H9 (cell line): ENCODE measurements at regions not wholly inside any gene's neighbourhood (a gene's known extent, or its start where the extent isn't known, plus 50 kb on each side); places are given as distances from the start of the nearest gene placed in this dataset.

Source experiments
- DNase-seq: peaks from one replicate; pipeline ENCODE4 v3.0.0-alpha.2; 2017
- H2AFZ ChIP-seq: one replicate; pipeline ENCODE4 v1.6.1; 2013; ENCODE audit warnings: mild to moderate bottlenecking, low read length, control low read depth, moderate library complexity
- H2AK5ac ChIP-seq: 2 replicates; pipeline ENCODE4 v1.6.1; 2013; ENCODE audit warnings: low read length, control low read depth, mixed read lengths; ENCODE audit not compliant: insufficient read length
- H2BK120ac ChIP-seq: one replicate; pipeline ENCODE4 v1.6.1; 2013; ENCODE audit warnings: low read depth, mild to moderate bottlenecking, low read length, control low read depth, inconsistent platforms; ENCODE audit not compliant: poor library complexity, severe bottlenecking
- H2BK12ac ChIP-seq: 2 replicates; pipeline ENCODE4 v1.6.1; 2013; ENCODE audit warnings: low read length, control low read depth, mixed read lengths, low read depth; ENCODE audit not compliant: insufficient read length
- H2BK15ac ChIP-seq: 2 replicates; pipeline ENCODE4 v1.6.1; 2013; ENCODE audit warnings: low read depth, low read length, control low read depth
- H2BK20ac ChIP-seq: one replicate; pipeline ENCODE4 v1.6.1; 2013; ENCODE audit warnings: low read depth, mild to moderate bottlenecking, low read length, control low read depth, inconsistent platforms; ENCODE audit not compliant: poor library complexity, severe bottlenecking
- H2BK5ac ChIP-seq: 2 replicates; pipeline ENCODE4 v1.6.1; 2013; ENCODE audit warnings: low read length, control low read depth, mixed read lengths; ENCODE audit not compliant: insufficient read length
- H3K14ac ChIP-seq: 2 replicates; pipeline ENCODE4 v1.6.1; 2013; ENCODE audit warnings: low read length, control low read depth; ENCODE audit not compliant: insufficient read depth
- H3K18ac ChIP-seq: 2 replicates; pipeline ENCODE4 v1.6.1; 2013; ENCODE audit warnings: low read depth, mild to moderate bottlenecking, mixed read lengths, low read length, control low read depth; ENCODE audit not compliant: insufficient read length
- H3K23ac ChIP-seq: 2 replicates; pipeline ENCODE4 v1.6.1; 2013; ENCODE audit warnings: low read length, control low read depth, mixed read lengths, low read depth; ENCODE audit not compliant: insufficient read length
- H3K23me2 ChIP-seq: 2 replicates; pipeline ENCODE4 v1.6.1; 2013; ENCODE audit warnings: low read depth, mild to moderate bottlenecking, mixed read lengths, low read length, control low read depth; ENCODE audit not compliant: insufficient read length, poor library complexity, severe bottlenecking
- H3K27ac ChIP-seq: 2 replicates; pipeline ENCODE4 v1.5.1; 2013; ENCODE audit warnings: low read length, control low read depth, mixed read lengths, low read depth; ENCODE audit not compliant: insufficient read length
- H3K27me3 ChIP-seq: 2 replicates; pipeline ENCODE4 v1.6.1; 2013; ENCODE audit warnings: low read length, control low read depth, inconsistent platforms; ENCODE audit not compliant: insufficient read depth
- H3K4ac ChIP-seq: 2 replicates; pipeline ENCODE4 v1.6.1; 2013; ENCODE audit warnings: low read depth, mild to moderate bottlenecking, control low read depth, inconsistent platforms, low read length, moderate library complexity
- H3K4me1 ChIP-seq: 2 replicates; pipeline ENCODE4 v1.6.1; 2013; ENCODE audit warnings: low read length, control low read depth, inconsistent platforms; ENCODE audit not compliant: insufficient read depth
- H3K4me2 ChIP-seq: 2 replicates; pipeline ENCODE4 v1.6.1; 2013; ENCODE audit warnings: low read length, control low read depth, mixed read lengths; ENCODE audit not compliant: insufficient read length, insufficient read depth
- H3K56ac ChIP-seq: 2 replicates; pipeline ENCODE4 v1.6.1; 2013; ENCODE audit warnings: low read depth, mild to moderate bottlenecking, mixed read lengths, low read length, control low read depth; ENCODE audit not compliant: insufficient read length
- H3K79me1 ChIP-seq: 2 replicates; pipeline ENCODE4 v1.6.1; 2013; ENCODE audit warnings: low read depth, mild to moderate bottlenecking, moderate library complexity, low read length, control low read depth, inconsistent platforms; ENCODE audit not compliant: insufficient read depth, poor library complexity, severe bottlenecking
- H3K79me2 ChIP-seq: 2 replicates; pipeline ENCODE4 v1.6.1; 2013; ENCODE audit warnings: low read length, control low read depth, inconsistent platforms; ENCODE audit not compliant: insufficient read depth
- H3K9ac ChIP-seq: 2 replicates; pipeline ENCODE4 v1.6.1; 2013; ENCODE audit warnings: low read length, control low read depth, mixed read lengths; ENCODE audit not compliant: insufficient read length; ENCODE audit errors: extremely low read depth
- H3K9me3 ChIP-seq: one replicate; pipeline ENCODE4 v1.6.1; 2013; ENCODE audit warnings: low read depth, low read length, inconsistent platforms; ENCODE audit not compliant: control insufficient read depth
- H3T11ph ChIP-seq: one replicate; pipeline ENCODE4 v1.6.1; 2013; ENCODE audit warnings: mild to moderate bottlenecking, low read length, control low read depth, inconsistent platforms
- H4K20me1 ChIP-seq: one replicate; pipeline ENCODE4 v1.6.1; 2013; ENCODE audit not compliant: control insufficient read depth, insufficient read length, insufficient read depth
- H4K5ac ChIP-seq: 2 replicates; pipeline ENCODE4 v1.6.1; 2013; ENCODE audit warnings: low read depth, mild to moderate bottlenecking, mixed read lengths, low read length, control low read depth; ENCODE audit not compliant: insufficient read length
- H4K8ac ChIP-seq: replicated peaks from 2 replicates; pipeline ENCODE4 v1.6.1; 2013; ENCODE audit warnings: low read length, control low read depth, mixed read lengths, low read depth; ENCODE audit not compliant: insufficient read length
- H4K91ac ChIP-seq: 2 replicates; pipeline ENCODE4 v1.6.1; 2013; ENCODE audit warnings: low read depth, mild to moderate bottlenecking, moderate library complexity, mixed read lengths, low read length, control low read depth; ENCODE audit not compliant: insufficient read length
- H3K27ac Mint-ChIP-seq, 3 experiments: 2 replicates in 2 of 3; 3 replicates in 1 of 3; pipeline ENCODE4 v1.8.0; 2020 to 2021; ENCODE audit warnings: mixed read lengths in 3 of 3, mild to moderate bottlenecking in 1 of 3, moderate library complexity in 1 of 3
- H3K27me3 Mint-ChIP-seq: 2 replicates; pipeline ENCODE4 v1.8.0; 2021; ENCODE audit warnings: low read depth, mild to moderate bottlenecking, moderate library complexity, mixed read lengths
- H3K36me3 Mint-ChIP-seq, 3 experiments: 2 replicates in 2 of 3; 3 replicates in 1 of 3; pipeline ENCODE4 v1.8.0; 2020 to 2021; ENCODE audit warnings: low read depth in 3 of 3, mixed read lengths in 3 of 3; ENCODE audit not compliant: insufficient read depth in 1 of 3
- H3K4me1 Mint-ChIP-seq, 2 experiments: 2 replicates each; pipeline ENCODE4 v1.8.0; 2020; ENCODE audit warnings: mixed read lengths in 2 of 2
- H3K4me3 Mint-ChIP-seq, 2 experiments: 2 replicates in 1 of 2; 3 replicates in 1 of 2; pipeline ENCODE4 v1.8.0; 2020 to 2021; ENCODE audit warnings: mild to moderate bottlenecking in 2 of 2, mixed read lengths in 2 of 2, moderate library complexity in 1 of 2
- H3K9me3 Mint-ChIP-seq, 2 experiments: 2 replicates in 1 of 2; 3 replicates in 1 of 2; pipeline ENCODE4 v1.8.0; 2020; ENCODE audit warnings: mild to moderate bottlenecking in 2 of 2, mixed read lengths in 2 of 2, moderate library complexity in 1 of 2
- WGBS: extraction: QIAGEN DNeasy Blood & Tissue Kit; methylation state at CpG from one replicate; pipeline ENCODE4 v1.1.7; 2013; ENCODE audit warnings: missing lambda C conversion rate, low lambda C conversion rate, mixed read lengths; ENCODE audit not compliant: insufficient read length; ENCODE audit errors: extremely low coverage; 5-methylcytosine and 5-hydroxymethylcytosine counted together
- TF ChIP-seq, protein P1 (sequence below): fragments of 200-600 bp; sonication (generic); conservative IDR thresholded peaks from 3 replicates; pipeline ENCODE4 v1.8.0; 2021; ENCODE audit warnings: antibody characterized with exemption, mild to moderate bottlenecking

DNA sequence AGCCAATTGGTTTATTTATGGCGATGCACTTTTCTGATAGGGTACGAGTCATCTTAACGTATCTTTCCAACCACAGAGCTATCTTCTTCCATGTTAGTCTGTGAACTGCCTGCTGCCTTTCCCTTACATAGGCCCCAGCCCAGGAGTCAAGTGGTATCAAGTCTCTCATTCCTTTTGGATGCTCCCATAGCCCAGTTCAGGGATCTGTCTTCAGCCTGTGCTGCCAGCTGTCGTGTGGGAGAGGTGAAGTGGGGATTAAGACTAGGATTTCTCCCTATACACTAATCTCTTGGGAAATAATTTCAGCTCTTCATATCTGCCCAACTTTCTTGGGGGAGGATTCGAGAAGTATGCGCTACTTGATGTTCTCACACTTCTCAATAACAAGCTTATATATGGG is 475.7 kb downstream of the EBF1 start:
- DNase-seq, result no peak
- Histone ChIP-seq H3K79me1 (no peaks in the 10 kb centered on the region), H3K9me3 (no peaks in the 10 kb centered on the region), H3K23ac (no peak overlapping the region), H3K79me2 (no peaks in the 10 kb centered on the region), H3K9ac (no peak overlapping the region), H3K14ac (no peak overlapping the region), H3K27me3 (no peaks in the 10 kb centered on the region), H2BK5ac (no peak overlapping the region), H3K4me2 (no peak overlapping the region), H2AFZ (no peak overlapping the region), H4K8ac (no peak overlapping the region), H2BK15ac (no peak overlapping the region), H3K18ac (no peak overlapping the region), H4K20me1 (no peaks in the 10 kb centered on the region), H3K27ac (no peak overlapping the region), H3T11ph (no peak overlapping the region), H4K91ac (no peak overlapping the region), H2BK12ac (no peak overlapping the region), H3K56ac (no peak overlapping the region), H2BK120ac (no peak overlapping the region), H2BK20ac (no peak overlapping the region), H3K23me2 (no peaks in the 10 kb centered on the region), H4K5ac (no peak overlapping the region), H3K4ac (no peak overlapping the region), H3K4me1 (no peaks in the 10 kb centered on the region), H2AK5ac (no peak overlapping the region)
- WGBS, result no CpG with 5 or more reads among the region's 6 CpGs
- Mint-ChIP-seq H3K27me3 (no peaks in the 10 kb centered on the region), H3K27ac (no peak overlapping the region), H3K4me3 (no peak overlapping the region), H3K4me1 (no peaks in the 10 kb centered on the region), H3K36me3 (no peaks in the 10 kb centered on the region), H3K9me3 (no peaks in the 10 kb centered on the region)
- TF ChIP-seq, protein P1, sequence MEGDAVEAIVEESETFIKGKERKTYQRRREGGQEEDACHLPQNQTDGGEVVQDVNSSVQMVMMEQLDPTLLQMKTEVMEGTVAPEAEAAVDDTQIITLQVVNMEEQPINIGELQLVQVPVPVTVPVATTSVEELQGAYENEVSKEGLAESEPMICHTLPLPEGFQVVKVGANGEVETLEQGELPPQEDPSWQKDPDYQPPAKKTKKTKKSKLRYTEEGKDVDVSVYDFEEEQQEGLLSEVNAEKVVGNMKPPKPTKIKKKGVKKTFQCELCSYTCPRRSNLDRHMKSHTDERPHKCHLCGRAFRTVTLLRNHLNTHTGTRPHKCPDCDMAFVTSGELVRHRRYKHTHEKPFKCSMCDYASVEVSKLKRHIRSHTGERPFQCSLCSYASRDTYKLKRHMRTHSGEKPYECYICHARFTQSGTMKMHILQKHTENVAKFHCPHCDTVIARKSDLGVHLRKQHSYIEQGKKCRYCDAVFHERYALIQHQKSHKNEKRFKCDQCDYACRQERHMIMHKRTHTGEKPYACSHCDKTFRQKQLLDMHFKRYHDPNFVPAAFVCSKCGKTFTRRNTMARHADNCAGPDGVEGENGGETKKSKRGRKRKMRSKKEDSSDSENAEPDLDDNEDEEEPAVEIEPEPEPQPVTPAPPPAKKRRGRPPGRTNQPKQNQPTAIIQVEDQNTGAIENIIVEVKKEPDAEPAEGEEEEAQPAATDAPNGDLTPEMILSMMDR, result no peak
